Osteoblast (primary cell): ENCODE measurements at regions not wholly inside any gene's neighbourhood (a gene's known extent, or its start where the extent isn't known, plus 50 kb on each side); places are given as distances from the start of the nearest gene placed in this dataset.

Experiments used
- DNase-seq: peaks from one replicate; pipeline ENCODE4 v3.0.0; 2011; ENCODE audit warnings: low spot score, mixed read lengths; ENCODE audit not compliant: insufficient read length; ENCODE audit errors: missing footprints
- H2AFZ ChIP-seq: 2 replicates; pipeline ENCODE4 v1.6.0; 2011; ENCODE audit warnings: mild to moderate bottlenecking, low read length
- H3K27ac ChIP-seq: 2 replicates; pipeline ENCODE4 v1.5.1; 2011; ENCODE audit warnings: mild to moderate bottlenecking, low read depth, low read length, moderate library complexity
- H3K27me3 ChIP-seq: 2 replicates; pipeline ENCODE4 v1.6.0; 2012; ENCODE audit warnings: mild to moderate bottlenecking, control low read depth, inconsistent platforms, low read length, moderate library complexity; ENCODE audit not compliant: insufficient read depth
- H3K36me3 ChIP-seq: 2 replicates; pipeline ENCODE4 v1.5.1; 2011; ENCODE audit warnings: mild to moderate bottlenecking, low read length, control low read depth, moderate library complexity; ENCODE audit not compliant: insufficient read depth
- H3K4me1 ChIP-seq: 2 replicates; pipeline ENCODE4 v1.5.1; 2011; ENCODE audit warnings: mild to moderate bottlenecking, low read length, control low read depth, moderate library complexity; ENCODE audit not compliant: insufficient read depth
- H3K4me2 ChIP-seq: 2 replicates; pipeline ENCODE4 v1.6.0; 2011; ENCODE audit warnings: mild to moderate bottlenecking, low read length; ENCODE audit not compliant: insufficient read depth
- H3K4me3 ChIP-seq: fragments of 200-600 bp; sonication (generic); 3 replicates; pipeline ENCODE4 v1.5.1; 2012; ENCODE audit warnings: mild to moderate bottlenecking, low read length, inconsistent platforms; ENCODE audit not compliant: insufficient read depth
- H3K79me2 ChIP-seq: 2 replicates; pipeline ENCODE4 v1.6.0; 2012; ENCODE audit warnings: mild to moderate bottlenecking, low read length, control low read depth, inconsistent platforms; ENCODE audit not compliant: insufficient read depth
- H3K9me3 ChIP-seq: 2 replicates; pipeline ENCODE4 v1.5.1; 2011; ENCODE audit warnings: low read depth, low read length, control low read depth
- H4K20me1 ChIP-seq: 2 replicates; pipeline ENCODE4 v1.6.0; 2012; ENCODE audit warnings: mild to moderate bottlenecking, low read length, control low read depth; ENCODE audit not compliant: insufficient read depth
- CTCF ChIP-seq: IDR thresholded peaks from 2 replicates; pipeline ENCODE4 v1.5.1; 2011; ENCODE audit warnings: mild to moderate bottlenecking, low read depth, low read length, moderate library complexity; ENCODE audit errors: extremely low read depth

- peak; percentile 80 for DNase-seq
- H3K4me1 ChIP-seq = no peaks in the 10 kb centered on the region
- H3K27ac ChIP-seq = no peak overlapping the region
- no peak overlapping the region for H3K4me3 ChIP-seq
- no peak overlapping the region for H2AFZ ChIP-seq
- H3K79me2 ChIP-seq = no peaks in the 10 kb centered on the region
- no peaks in the 10 kb centered on the region for H3K36me3 ChIP-seq
- no peaks in the 10 kb centered on the region for H4K20me1 ChIP-seq
- H3K9me3 ChIP-seq = no peaks in the 10 kb centered on the region
- H3K4me2 ChIP-seq = no peak overlapping the region
- TF ChIP-seq CTCF = no peak
- peaks cover 28% of the 10 kb centered on the region for H3K27me3 ChIP-seq
Observed at GRCh38 chrX:69066966-69067525, 98.2 kb downstream of the PJA1 start.

GRCh38 chrX:69066021-69066757 is 99.1 kb downstream of the PJA1 start:
- Histone ChIP-seq H3K9me3 (no peaks in the 10 kb centered on the region), H3K27ac (no peak overlapping the region), H3K79me2 (no peaks in the 10 kb centered on the region), H3K4me3 (no peak overlapping the region), H4K20me1 (no peaks in the 10 kb centered on the region), H3K4me2 (no peak overlapping the region), H2AFZ (no peak overlapping the region), H3K36me3 (no peaks in the 10 kb centered on the region), H3K27me3 (peaks cover 31% of the 10 kb centered on the region), H3K4me1 (no peaks in the 10 kb centered on the region)
- no peak for DNase-seq
- no peak for TF ChIP-seq CTCF

GRCh38 chrX:69065451-69065850 is 99.8 kb downstream of the PJA1 start:
- DNase-seq = peak; percentile 90
- peaks cover 31% of the 10 kb centered on the region for H3K27me3 ChIP-seq
- no peak overlapping the region for H3K4me2 ChIP-seq
- no peak for TF ChIP-seq CTCF
- H4K20me1 ChIP-seq = no peaks in the 10 kb centered on the region
- H3K9me3 ChIP-seq = no peaks in the 10 kb centered on the region
- H3K36me3 ChIP-seq = no peaks in the 10 kb centered on the region
- no peaks in the 10 kb centered on the region for H3K4me1 ChIP-seq
- H2AFZ ChIP-seq = no peak overlapping the region
- H3K79me2 ChIP-seq = no peaks in the 10 kb centered on the region
- no peak overlapping the region for H3K4me3 ChIP-seq
- H3K27ac ChIP-seq = no peak overlapping the region

GRCh38 chrX:69063486-69063885 is 101.8 kb downstream of the PJA1 start:
- no peak for TF ChIP-seq CTCF

More at GRCh38 chrX:69063486-69063885, 101.8 kb downstream of the PJA1 start:
- Histone ChIP-seq H3K36me3 (no peaks in the 10 kb centered on the region), H3K27ac (no peak overlapping the region), H4K20me1 (no peaks in the 10 kb centered on the region), H3K9me3 (no peaks in the 10 kb centered on the region), H3K79me2 (no peaks in the 10 kb centered on the region), H3K27me3 (peaks cover 31% of the 10 kb centered on the region), H3K4me3 (no peak overlapping the region), H2AFZ (no peak overlapping the region), H3K4me2 (no peak overlapping the region), H3K4me1 (no peaks in the 10 kb centered on the region)
- DNase-seq = no peak
